K562 (cell line): ENCODE measurements at regions not wholly inside any gene's neighbourhood (a gene's known extent, or its start where the extent isn't known, plus 50 kb on each side); places are given as distances from the start of the nearest gene placed in this dataset.

Experiments used
- CCNT2 ChIP-seq: IDR thresholded peaks from 2 replicates; pipeline ENCODE4 v1.6.1; 2011; ENCODE audit warnings: borderline replicate concordance, low read depth, mild to moderate bottlenecking, moderate library complexity, mixed read lengths, low read length; ENCODE audit not compliant: insufficient read length; ENCODE audit errors: extremely low read depth
- DPF2 ChIP-seq: fragments of 450-650 bp; IDR thresholded peaks from 2 replicates; pipeline ENCODE4 v1.6.1; 2016
- ESRRA ChIP-seq: fragments of 450-650 bp; IDR thresholded peaks from 2 replicates; pipeline ENCODE4 v1.6.1; 2014; ENCODE audit warnings: low read depth, mild to moderate bottlenecking, moderate library complexity, borderline replicate concordance
- ESRRB ChIP-seq: fragments of 250-450 bp; sonication (Bioruptor Pico); IDR thresholded peaks from 2 replicates; pipeline ENCODE4 v1.5.0; 2020; ENCODE audit warnings: mild to moderate bottlenecking, moderate library complexity, borderline replicate concordance
- FOS ChIP-seq: IDR thresholded peaks from 3 replicates; pipeline ENCODE4 v1.6.1; 2011; ENCODE audit not compliant: insufficient read length; ENCODE audit errors: extremely low read depth
- HDAC3 ChIP-seq: fragments of 450-650 bp; IDR thresholded peaks from 2 replicates; pipeline ENCODE4 v1.6.1; 2018; ENCODE audit warnings: borderline replicate concordance, mild to moderate bottlenecking, moderate library complexity; ENCODE audit not compliant: partially characterized antibody
- NR2C2 ChIP-seq, 2 experiments: fragments of 200-800 bp in 1 of 2; sonication (Bioruptor generic) in 1 of 2; sonication (generic) in 1 of 2; formaldehyde crosslinking in 1 of 2; IDR thresholded peaks; 2 replicates each; pipeline versions ENCODE4 v1.6.1 to v1.8.0; 2016 to 2022; ENCODE audit warnings: mild to moderate bottlenecking in 1 of 2, missing compliant biosample characterization in 1 of 2, missing genetic modification characterization in 1 of 2, missing genetic modification reagents in 1 of 2
- PHF20 ChIP-seq: fragments of 450-650 bp; IDR thresholded peaks from 2 replicates; pipeline ENCODE4 v1.6.1; 2018; ENCODE audit not compliant: partially characterized antibody
- POLR2A ChIP-seq: fragments of 450-650 bp; conservative IDR thresholded peaks from 2 replicates; pipeline ENCODE4 v1.6.1; 2016
- PRDM10 ChIP-seq: fragments of 450-650 bp; IDR thresholded peaks from 2 replicates; pipeline ENCODE4 v1.6.1; 2018; ENCODE audit not compliant: partially characterized antibody
- SP2 ChIP-seq: IDR thresholded peaks from 2 replicates; pipeline ENCODE4 v1.6.1; 2011; ENCODE audit warnings: mild to moderate bottlenecking, low read depth, low read length, moderate library complexity; ENCODE audit not compliant: poor library complexity, severe bottlenecking; ENCODE audit errors: extremely low read depth
- SREBF2 ChIP-seq: sonication (generic); formaldehyde crosslinking; IDR thresholded peaks from 2 replicates; pipeline ENCODE4 v1.4.0; 2020; ENCODE audit warnings: mild to moderate bottlenecking, missing genetic modification reagents
- YY1 ChIP-seq, 3 experiments: IDR thresholded peaks; 2 replicates each; pipeline ENCODE4 v1.6.1; 2011; ENCODE audit warnings: low read length in 2 of 3, mild to moderate bottlenecking in 2 of 3, moderate library complexity in 2 of 3, borderline replicate concordance in 1 of 3, control low read depth in 1 of 3, low read depth in 1 of 3; ENCODE audit not compliant: insufficient read depth in 3 of 3, insufficient replicate concordance in 2 of 3, control insufficient read depth in 1 of 3, insufficient read length in 1 of 3; ENCODE audit errors: extremely low read depth in 1 of 3
- ZNF592 ChIP-seq: fragments of 450-650 bp; IDR thresholded peaks from 2 replicates; pipeline ENCODE4 v1.6.1; 2017; ENCODE audit warnings: antibody characterized with exemption, mild to moderate bottlenecking
- ZNF740 ChIP-seq, 3 experiments: fragments of 200-800 bp in 1 of 3; sonication (Bioruptor generic) in 1 of 3; sonication (generic) in 1 of 3; formaldehyde crosslinking in 1 of 3; IDR thresholded peaks; 2 replicates each; pipeline versions ENCODE4 v1.6.1 to v1.8.0; 2016 to 2022; ENCODE audit warnings: mild to moderate bottlenecking in 2 of 3, missing compliant biosample characterization in 2 of 3, missing genetic modification characterization in 2 of 3, missing genetic modification reagents in 1 of 3

- TF ChIP-seq ZNF592 (peak; percentile 92), YY1 (IDR thresholded peaks at IDR 0.05; ENCODE audit: borderline replicate concordance in 1 of 3, control insufficient read depth in 1 of 3, extremely low read depth in 1 of 3, insufficient read depth in 3 of 3, insufficient read length in 1 of 3, insufficient replicate concordance in 2 of 3, low read depth in 1 of 3, low read length in 2 of 3) (peak in 1 of 3 experiments; percentile 27), PHF20 (peak; percentile 3), POLR2A (0 out of 2 replicates have a peak, but pooled peaks have one; percentile 30), ESRRB (CRISPR knock-in tag) (no peak), HDAC3 (peak; percentile 88), ESRRA (peak; percentile 34; the same call in 1 of the 2 replicates), PRDM10 (peak; percentile 91), CCNT2 (peak; percentile 87), NR2C2 (CRISPR knock-in tag; IDR thresholded peaks at IDR 0.05) (no peak), NR2C2 (tag; IDR thresholded peaks at IDR 0.05) (peak; percentile 42; the same call in 1 of the 2 replicates), ZNF740 (CRISPR knock-in tag; IDR thresholded peaks at IDR 0.05) (peak; percentile 88), ZNF740 (tag; IDR thresholded peaks at IDR 0.05) (peak in 1 of 2 experiments; percentile 84; a peak in 2 of 4 replicates), SREBF2 (CRISPR knock-in tag) (no peak), SP2 (no peak), FOS (peak; percentile 74), DPF2 (peak; percentile 98)
Observed at GRCh38 chr17:33871720-33872540, 383.2 kb upstream of the CCL2 start (continued).
